CD4-positive, alpha-beta T cell treated with Interleukin-17A for 4 hours (primary cell): ENCODE measurements at regions not wholly inside any gene's neighbourhood (a gene's known extent, or its start where the extent isn't known, plus 50 kb on each side); places are given as distances from the start of the nearest gene placed in this dataset.
"Not testable (repeated sequence)": the region's sequence is repeated elsewhere in the genome, so short reads cannot be mapped to it uniquely, and the experiment has no call there.

Experiments used
- DNase-seq: peaks from one replicate; pipeline ENCODE4 v3.0.0-alpha.2; 2020; ENCODE audit warnings: mixed read lengths

DNA sequence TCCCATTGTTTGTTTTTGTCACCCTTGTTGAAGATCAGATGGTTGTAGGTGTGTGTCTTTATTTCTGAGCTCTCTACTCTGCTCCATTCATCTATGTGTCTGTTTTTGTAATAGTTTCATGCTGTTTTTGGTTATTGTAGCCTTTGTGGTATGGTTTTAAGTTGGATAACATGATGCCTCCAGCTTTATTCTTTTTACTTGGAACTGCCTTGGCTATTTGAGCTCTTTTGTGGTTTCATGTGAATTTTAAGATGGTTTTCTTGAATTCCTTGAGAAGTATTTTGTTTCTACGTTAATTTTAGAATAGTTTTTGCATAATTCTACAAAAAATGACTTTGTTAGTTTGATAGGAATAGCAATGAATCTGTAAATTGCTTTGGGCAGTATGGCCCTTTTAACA is 170.0 kb upstream of the IGFBP3 start:
- no peak for DNase-seq

DNA sequence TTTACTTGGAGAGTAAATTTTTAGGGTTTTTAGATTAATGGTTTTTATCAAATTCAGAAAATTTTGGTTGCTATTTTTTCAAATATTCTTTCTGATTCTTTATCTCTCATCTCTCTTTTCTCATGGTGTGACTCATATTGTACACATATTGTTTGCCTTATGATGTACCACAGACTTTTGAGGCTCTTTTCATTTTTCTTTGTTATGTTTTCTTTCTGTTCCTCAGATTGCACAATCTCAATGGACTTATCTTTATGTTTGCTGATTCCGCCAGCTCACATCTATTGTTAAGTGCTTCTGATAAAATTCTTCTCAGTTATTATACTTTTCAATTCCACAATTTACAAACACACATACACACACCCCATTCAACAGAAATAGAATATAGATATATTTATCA is 168.2 kb upstream of the IGFBP3 start:
- DNase-seq, result no peak

DNA sequence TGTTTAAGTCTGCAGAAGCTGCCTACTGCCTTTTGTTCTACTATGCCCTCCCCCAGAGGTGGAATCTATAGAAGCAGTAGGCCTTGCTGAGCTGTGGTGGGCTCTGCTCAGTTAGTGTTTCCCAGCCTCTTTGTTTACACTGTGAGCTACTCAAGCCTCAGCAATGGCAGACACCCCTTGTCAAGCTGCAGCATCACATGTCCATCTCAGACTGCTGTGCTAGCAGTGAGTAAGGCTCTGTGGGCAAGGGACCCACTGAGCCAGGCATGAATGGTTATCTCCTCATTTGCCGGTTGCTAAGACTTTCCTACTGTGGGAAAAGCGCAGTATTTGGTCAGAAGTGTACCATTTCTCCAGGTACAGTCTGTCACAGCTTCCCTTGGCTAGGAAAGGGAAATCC is 167.4 kb upstream of the IGFBP3 start:
- not testable (repeated sequence) for DNase-seq

DNA sequence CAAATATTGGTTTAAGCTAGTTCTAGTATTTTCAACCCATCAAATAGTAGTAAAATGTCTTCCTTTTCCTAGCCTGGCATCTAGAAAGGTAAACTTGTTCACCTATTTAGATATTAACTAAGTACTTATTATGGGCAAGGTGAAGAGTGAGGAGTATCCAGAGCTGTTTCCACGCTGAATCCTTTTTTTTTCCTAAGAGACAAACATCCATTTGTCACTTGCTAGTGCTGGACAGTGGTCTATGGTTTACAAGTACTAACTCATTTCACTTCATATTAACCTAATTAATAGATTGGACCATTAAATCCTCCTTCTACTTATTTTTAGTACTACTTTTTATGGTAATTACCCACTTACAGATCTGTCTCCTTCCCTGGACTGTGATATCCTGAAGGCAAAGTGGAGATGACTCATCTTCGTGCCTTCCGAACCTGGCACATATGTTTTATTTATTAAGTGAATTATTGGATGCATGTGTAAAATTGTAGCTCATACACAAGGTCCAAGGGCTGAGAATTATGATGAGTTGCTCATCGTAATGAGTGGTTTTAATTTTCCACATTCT is 159.6 kb upstream of the IGFBP3 start:
- no peak for DNase-seq

GRCh38 chr7:46079421-46079820 is 158.3 kb upstream of the IGFBP3 start:
- no peak for DNase-seq

DNA sequence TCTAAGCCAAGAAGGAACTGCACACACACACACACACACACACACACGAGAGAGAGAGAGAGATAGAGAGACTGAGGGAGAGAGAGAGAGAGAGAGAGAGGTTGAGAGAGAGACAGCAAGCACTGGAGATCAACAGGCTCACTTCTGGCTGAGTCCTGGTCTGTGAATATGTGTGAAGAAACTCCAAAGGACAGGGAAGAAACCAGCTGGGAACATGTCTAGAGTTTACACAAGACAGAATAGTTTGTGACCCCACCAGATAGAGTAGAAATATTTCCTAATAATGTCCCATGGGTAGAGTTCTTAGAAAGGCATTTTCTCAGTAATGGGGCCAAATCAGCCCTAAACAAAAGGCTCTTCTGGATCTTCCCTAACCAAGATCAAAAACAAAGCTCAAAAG is 155.5 kb upstream of the IGFBP3 start:
- no peak for DNase-seq

GRCh38 chr7:46072722-46073121 is 151.7 kb upstream of the IGFBP3 start:
- DNase-seq, result no peak

GRCh38 chr7:46071601-46072000 is 150.5 kb upstream of the IGFBP3 start:
- DNase-seq, result no peak

- no peak for DNase-seq
These were observed 150.0 kb upstream of the IGFBP3 start for GRCh38 chr7:46071076-46071475.

GRCh38 chr7:46068159-46068558 is 147.1 kb upstream of the IGFBP3 start:
- DNase-seq, result no peak

GRCh38 chr7:46059308-46060020 is 138.4 kb upstream of the IGFBP3 start:
- no peak for DNase-seq

- no peak for DNase-seq
These were observed 137.2 kb upstream of the IGFBP3 start for GRCh38 chr7:46058086-46058823.

DNA sequence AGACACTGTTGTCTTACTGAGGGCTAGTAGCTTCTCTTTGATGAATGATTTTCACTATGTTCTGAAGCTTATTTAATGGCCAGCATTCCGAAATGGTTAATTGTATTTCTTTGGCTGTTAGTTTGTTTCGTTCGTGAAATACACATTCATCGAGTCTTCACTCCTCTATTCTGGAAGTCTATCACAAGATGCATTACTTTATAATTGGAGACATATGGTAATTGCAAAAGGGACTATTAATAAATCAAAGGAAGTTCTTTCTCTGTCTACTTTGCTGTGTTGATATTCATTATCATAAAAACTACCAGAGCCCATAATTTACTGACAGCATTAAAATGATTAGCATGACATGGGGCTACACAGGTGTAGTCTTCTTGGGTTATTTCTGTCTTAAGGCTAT is 133.8 kb upstream of the IGFBP3 start:
- no peak for DNase-seq

GRCh38 chr7:46054272-46054671 is 133.2 kb upstream of the IGFBP3 start:
- DNase-seq, result no peak

- no peak for DNase-seq
These were observed 126.5 kb upstream of the IGFBP3 start for GRCh38 chr7:46047581-46047980.

DNA sequence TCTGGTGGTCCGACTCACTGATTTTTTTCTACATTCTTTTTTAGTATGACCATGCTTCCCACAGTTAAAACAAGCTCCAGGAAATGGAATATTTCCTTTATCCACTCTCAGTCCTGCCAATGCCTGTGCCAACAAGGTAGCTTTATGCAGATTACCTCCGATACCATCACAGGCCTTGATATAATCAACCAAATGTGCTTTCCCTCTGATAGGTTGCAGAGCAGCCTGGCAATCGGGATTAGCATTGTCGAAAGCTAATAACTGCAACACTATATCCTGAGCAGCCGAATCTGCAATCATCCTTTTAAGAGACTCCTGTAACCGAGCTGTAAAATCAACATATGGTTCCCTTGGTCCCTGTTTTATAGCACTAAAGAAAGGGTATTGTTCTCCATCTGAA is 122.3 kb upstream of the IGFBP3 start:
- DNase-seq, result not testable (repeated sequence)

- DNase-seq, result not testable (repeated sequence)
These were observed 118.7 kb upstream of the IGFBP3 start for GRCh38 chr7:46039813-46040212.

DNA sequence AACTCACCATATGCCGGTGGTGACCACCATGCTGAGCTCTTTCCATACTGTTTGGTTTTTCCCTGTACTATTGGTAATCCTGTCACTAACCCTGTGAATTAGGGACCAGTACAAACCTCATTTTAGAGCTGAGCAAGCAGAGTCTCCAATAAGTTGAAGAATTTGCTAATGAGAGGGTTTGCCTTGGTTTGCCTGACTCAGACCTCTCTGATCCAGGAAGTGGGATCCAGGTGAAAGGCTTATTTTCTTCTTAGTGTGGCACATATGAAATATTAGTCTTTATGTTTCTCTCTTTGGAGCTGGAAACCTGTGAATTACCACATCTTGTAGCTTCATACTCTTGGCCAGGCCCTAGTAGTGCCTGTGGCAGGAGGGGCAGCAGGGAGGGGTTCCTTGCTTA is 114.1 kb upstream of the IGFBP3 start:
- DNase-seq, result no peak

DNA sequence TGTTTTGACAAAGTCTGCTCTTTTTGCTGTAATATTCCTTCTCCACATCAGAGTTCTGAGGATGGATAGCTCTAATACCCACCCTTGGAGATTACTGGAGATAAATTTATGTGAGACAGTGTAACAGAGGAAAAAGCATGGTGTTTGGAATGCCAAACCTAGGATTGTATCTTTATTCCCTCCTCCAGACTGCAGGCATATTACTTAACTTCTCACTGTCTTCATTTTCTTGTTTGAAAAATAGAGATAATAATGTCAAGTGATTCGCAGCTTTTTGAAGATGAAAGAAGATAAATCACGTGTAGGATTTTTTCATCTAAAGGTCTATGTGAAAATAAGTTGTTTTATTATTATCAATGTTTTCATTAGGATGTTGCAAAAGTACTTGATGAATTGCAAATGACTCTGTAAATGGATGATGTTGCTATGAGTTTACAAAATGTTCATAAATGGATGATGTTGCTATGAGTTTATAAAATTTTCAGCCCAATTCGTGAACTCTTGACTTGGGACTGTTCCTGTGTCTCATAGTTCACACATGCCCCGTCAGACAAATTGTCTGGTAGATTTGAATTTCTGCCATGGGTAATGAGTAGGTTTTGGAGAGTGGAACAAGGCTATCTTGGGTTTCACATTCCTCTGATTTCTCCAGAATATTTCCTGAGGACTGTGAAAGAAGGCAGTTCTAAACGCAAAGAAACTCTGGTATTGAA is 113.1 kb upstream of the IGFBP3 start:
- DNase-seq, result no peak

GRCh38 chr7:46033592-46033991 is 112.5 kb upstream of the IGFBP3 start:
- no peak for DNase-seq

- DNase-seq, result no peak
These were observed 111.9 kb upstream of the IGFBP3 start for GRCh38 chr7:46032942-46033341.

DNA sequence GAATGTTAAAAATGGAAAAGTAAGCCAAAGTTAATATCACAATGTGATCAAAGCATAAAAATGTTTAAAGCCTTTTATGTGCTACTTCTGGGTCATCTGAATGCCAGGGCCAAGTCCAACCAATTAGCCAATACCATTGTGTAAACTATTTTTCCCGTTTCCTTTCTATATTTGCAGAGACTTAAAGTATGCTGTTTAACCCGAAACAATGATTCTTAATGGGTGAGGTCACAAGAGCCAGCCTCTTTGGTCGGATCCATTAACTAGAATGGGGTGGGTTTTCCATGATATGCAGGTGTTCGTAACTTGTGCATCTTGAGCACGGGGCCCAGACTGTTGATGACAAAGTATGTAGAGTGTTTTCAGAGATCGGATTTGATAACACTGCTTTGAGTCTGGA is 111.3 kb upstream of the IGFBP3 start:
- DNase-seq, result no peak

DNA sequence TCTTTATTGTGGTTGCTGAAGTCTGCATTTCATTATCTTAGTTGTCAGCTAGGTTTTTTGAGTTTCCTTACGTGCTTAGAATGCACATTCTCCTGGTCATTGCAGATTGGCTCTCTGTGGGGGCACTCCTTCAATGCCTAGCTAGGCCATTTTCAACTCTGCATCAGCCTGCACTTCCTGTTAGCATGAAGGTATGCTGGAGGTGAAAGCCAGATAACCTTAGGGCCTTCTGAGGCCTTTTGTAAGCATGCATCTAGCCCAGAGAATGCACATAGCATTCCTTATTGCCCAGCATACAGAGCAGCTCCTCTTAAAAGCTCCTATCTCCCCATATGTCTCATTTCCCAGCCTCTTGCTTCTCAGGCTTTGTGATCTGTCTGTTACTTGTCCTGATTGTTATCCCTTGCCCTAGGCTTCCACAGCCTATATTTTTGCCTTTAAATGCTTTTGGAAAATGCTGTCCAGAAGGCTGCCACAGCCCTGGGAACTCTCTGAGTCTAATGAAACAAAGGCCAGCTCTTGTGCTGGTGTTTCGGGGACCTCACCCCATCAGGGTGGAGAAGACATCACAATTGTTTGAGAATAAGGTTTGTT is 108.1 kb upstream of the IGFBP3 start:
- DNase-seq, result no peak
